ENCODE measurements at regions not wholly inside any gene's neighbourhood (a gene's known extent, or its start where the extent isn't known, plus 50 kb on each side); places are given as distances from the start of the nearest gene placed in this dataset.

- Histone ChIP-seq H3K4me1 (ENCODE audit: control insufficient read depth, insufficient read depth, low read length) (no peaks in the 10 kb centered on the region), H3K9me3 (ENCODE audit: control insufficient read depth, insufficient read depth, low read depth, low read length) (no peaks in the 10 kb centered on the region), H3K36me3 (ENCODE audit: control insufficient read depth, insufficient read depth, low read length) (no peaks in the 10 kb centered on the region), H3K27me3 (ENCODE audit: control insufficient read depth, insufficient read depth, low read length) (no peaks in the 10 kb centered on the region), H3K27ac (ENCODE audit: low read length) (no peak overlapping the region), H3K4me3 (ENCODE audit: low read depth in 2 of 2, low read length in 2 of 2) (no peak overlapping the region)
- no TSS peak for BruUV-seq (replicated peaks)
- DNase-seq (ENCODE audit: low read depth, low spot score) = no peak
- intact Hi-C loops (cut with micrococcal nuclease; ENCODE audit: unreplicated experiment) (no loop called here), in situ Hi-C loops (cut with HindIII; ENCODE audit: low pct_unique_long_range_greater_than_20kb, low sequenced_read_pairs) (no loop called here)
- ChIA-PET POLR2A (no interaction called here), CTCF (no interaction called here)
- TF ChIP-seq TCF7L2 (IDR thresholded peaks at IDR 0.05; ENCODE audit: low read depth, low read length) (no peak), REST (IDR thresholded peaks at IDR 0.05; ENCODE audit: insufficient read depth in 1 of 2, low read depth in 2 of 2, low read length in 1 of 2) (no peak), POLR2AphosphoS5 (IDR thresholded peaks at IDR 0.05; ENCODE audit: low read depth, low read length) (no peak), SIN3A (IDR thresholded peaks at IDR 0.05; ENCODE audit: borderline replicate concordance, insufficient read depth, low read depth, low read length) (no peak), CTCF (IDR thresholded peaks at IDR 0.05) (no peak)
- no peak for ATAC-seq
These were observed 255.7 kb upstream of the DYNLRB2 start for GRCh38 chr16:80285104-80285503.

GRCh38 chr16:80283466-80284392 is 257.1 kb upstream of the DYNLRB2 start:
- no peak for ATAC-seq
- ChIA-PET CTCF (no interaction called here), POLR2A (no interaction called here)
- Histone ChIP-seq H3K27me3 (ENCODE audit: control insufficient read depth, insufficient read depth, low read length) (no peaks in the 10 kb centered on the region), H3K4me3 (ENCODE audit: low read depth in 2 of 2, low read length in 2 of 2) (no peak overlapping the region), H3K36me3 (ENCODE audit: control insufficient read depth, insufficient read depth, low read length) (no peaks in the 10 kb centered on the region), H3K4me1 (ENCODE audit: control insufficient read depth, insufficient read depth, low read length) (no peaks in the 10 kb centered on the region), H3K27ac (ENCODE audit: low read length) (no peak overlapping the region), H3K9me3 (ENCODE audit: control insufficient read depth, insufficient read depth, low read depth, low read length) (no peaks in the 10 kb centered on the region)
- DNase-seq (ENCODE audit: low read depth, low spot score) = no peak
- in situ Hi-C loops (cut with HindIII; ENCODE audit: low pct_unique_long_range_greater_than_20kb, low sequenced_read_pairs) = no loop called here
- intact Hi-C loops (cut with micrococcal nuclease; ENCODE audit: unreplicated experiment) = no loop called here
- TF ChIP-seq SIN3A (IDR thresholded peaks at IDR 0.05; ENCODE audit: borderline replicate concordance, insufficient read depth, low read depth, low read length) (no peak), REST (IDR thresholded peaks at IDR 0.05; ENCODE audit: insufficient read depth in 1 of 2, low read depth in 2 of 2, low read length in 1 of 2) (no peak), POLR2AphosphoS5 (IDR thresholded peaks at IDR 0.05; ENCODE audit: low read depth, low read length) (no peak), CTCF (IDR thresholded peaks at IDR 0.05) (no peak), TCF7L2 (IDR thresholded peaks at IDR 0.05; ENCODE audit: low read depth, low read length) (no peak)
- no TSS peak for BruUV-seq (replicated peaks)
